Breast epithelium (tissue), 3 donors: ENCODE measurements at regions not wholly inside any gene's neighbourhood (a gene's known extent, or its start where the extent isn't known, plus 50 kb on each side); places are given as distances from the start of the nearest gene placed in this dataset.

Source experiments
- CTCF ChIP-seq, 3 donors: fragments of 450-650 bp; IDR thresholded peaks; one replicate each; pipeline ENCODE4 v1.5.1; 2016 to 2017; ENCODE audit warnings: antibody characterized with exemption in 3 of 3, mild to moderate bottlenecking in 3 of 3, moderate library complexity in 3 of 3
- POLR2AphosphoS5 ChIP-seq, 3 donors: sonication (generic); formaldehyde crosslinking; IDR thresholded peaks; one replicate each; pipeline ENCODE4 v1.6.1; 2017; ENCODE audit warnings: antibody characterized with exemption in 3 of 3

DNA sequence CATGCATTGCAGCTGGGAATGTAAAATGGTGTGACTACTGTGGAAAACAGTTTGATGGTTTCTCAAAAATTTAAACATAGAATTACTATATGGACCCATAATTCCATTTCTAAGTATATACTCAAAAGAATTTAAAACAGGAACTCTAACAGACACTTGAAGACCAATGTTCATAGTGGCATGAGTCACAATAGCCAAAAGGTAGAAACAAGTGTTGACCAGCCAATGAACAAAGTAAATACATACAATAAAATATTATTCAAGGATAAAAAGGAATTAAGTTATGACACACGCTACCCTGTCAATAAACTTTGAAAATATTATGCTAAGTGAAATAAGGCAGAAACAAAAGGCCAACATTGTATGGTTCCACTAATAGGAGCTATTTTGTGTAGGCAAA, 357.4 kb upstream of the IL12A start:
- TF ChIP-seq CTCF (IDR thresholded peaks at IDR 0.05) = no peak
- TF ChIP-seq POLR2AphosphoS5 (IDR thresholded peaks at IDR 0.05) = no peak
